HG03108 (cell line): ENCODE measurements at regions not wholly inside any gene's neighbourhood (a gene's known extent, or its start where the extent isn't known, plus 50 kb on each side); places are given as distances from the start of the nearest gene placed in this dataset.

Experiments used
- ATAC-seq: cut with Tn5 transposase; IDR thresholded peaks from one replicate; pipeline ENCODE4 v1.9.1; 2021; ENCODE audit warnings: moderate library complexity; ENCODE audit not compliant: unreplicated experiment

DNA sequence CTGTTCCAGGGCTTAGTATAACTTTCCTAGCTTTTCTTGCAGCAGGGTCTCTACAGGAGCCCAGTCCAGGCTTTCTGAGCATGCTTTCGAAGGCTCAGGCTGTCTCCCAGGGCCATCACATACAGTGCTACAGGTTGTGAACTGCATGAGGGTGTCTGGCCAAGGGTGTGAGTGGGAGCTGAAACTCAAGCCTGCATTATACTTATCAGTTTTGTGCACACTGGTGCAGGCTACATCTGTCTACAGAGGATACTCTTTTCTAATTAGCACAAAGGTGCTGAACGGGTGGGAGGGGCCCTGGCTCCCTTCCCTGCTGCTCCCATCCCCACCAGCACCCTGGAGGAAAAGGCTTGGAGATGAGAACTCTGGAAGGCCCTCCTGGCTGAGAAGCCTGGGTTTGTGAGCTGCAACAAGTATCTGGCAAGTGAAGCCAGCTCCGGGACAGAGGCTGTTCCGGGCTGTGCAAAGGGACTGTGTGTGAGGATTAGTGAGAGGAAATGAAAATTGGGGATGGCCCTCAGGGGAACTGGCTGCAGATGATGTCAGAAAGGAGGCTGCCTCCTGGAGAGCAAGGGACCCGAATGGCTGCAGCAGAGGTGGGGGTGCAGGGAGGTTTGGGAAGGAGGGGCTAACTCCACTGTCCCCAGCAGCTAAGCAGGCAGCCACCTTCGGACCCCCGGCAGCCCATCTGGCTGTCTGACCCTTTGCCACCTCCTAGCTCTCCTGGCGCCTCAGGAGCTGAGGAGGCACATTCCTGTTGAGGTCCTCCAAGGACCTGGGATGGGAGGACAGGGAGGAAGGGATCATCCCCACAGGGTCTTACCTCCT, 68.5 kb downstream of the EFNB1 start:
- ATAC-seq = no peak

DNA sequence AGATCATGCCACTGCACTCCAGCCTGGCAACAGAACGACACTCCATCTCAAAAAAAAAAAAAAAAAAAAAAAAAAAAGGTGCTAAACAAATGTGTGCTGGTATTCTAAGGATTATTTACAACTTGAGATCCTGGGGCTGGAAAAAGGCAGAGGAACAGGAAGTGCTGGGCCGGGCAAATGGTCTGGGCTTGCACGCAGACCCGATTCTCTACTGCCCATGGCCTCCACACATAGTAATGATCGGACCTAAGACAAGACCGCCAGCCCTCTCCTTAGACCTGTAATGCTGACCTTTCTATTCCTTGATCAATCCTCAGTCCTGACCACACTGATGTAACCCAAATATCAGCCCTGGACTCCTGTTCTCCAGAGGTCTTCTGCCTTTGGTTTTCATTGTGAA, 67.8 kb downstream of the EFNB1 start:
- no peak for ATAC-seq

- ATAC-seq = no peak
Measured at GRCh38 chrX:68895778-68896177, 67.0 kb downstream of the EFNB1 start.

DNA sequence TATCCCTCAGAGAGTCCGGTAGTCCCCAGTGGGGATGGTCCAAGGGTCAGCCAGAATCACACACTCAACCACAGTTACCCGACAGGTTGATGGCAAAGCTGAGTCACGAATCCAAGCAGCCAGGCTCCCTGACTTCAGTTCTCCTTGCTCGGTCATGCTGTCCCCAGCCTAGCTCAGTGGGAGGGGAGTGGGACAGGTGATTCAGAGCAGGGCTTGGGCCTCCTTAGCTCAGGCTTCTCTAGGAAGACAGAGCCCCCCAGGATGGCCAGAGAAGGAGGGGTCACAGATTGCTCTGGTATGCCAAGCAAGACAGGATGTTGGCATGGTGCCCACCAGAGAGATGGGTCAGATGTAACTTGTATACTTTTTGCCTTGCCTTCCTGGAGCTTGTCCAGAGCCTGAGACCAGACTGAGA, 66.5 kb downstream of the EFNB1 start:
- ATAC-seq = no peak

DNA sequence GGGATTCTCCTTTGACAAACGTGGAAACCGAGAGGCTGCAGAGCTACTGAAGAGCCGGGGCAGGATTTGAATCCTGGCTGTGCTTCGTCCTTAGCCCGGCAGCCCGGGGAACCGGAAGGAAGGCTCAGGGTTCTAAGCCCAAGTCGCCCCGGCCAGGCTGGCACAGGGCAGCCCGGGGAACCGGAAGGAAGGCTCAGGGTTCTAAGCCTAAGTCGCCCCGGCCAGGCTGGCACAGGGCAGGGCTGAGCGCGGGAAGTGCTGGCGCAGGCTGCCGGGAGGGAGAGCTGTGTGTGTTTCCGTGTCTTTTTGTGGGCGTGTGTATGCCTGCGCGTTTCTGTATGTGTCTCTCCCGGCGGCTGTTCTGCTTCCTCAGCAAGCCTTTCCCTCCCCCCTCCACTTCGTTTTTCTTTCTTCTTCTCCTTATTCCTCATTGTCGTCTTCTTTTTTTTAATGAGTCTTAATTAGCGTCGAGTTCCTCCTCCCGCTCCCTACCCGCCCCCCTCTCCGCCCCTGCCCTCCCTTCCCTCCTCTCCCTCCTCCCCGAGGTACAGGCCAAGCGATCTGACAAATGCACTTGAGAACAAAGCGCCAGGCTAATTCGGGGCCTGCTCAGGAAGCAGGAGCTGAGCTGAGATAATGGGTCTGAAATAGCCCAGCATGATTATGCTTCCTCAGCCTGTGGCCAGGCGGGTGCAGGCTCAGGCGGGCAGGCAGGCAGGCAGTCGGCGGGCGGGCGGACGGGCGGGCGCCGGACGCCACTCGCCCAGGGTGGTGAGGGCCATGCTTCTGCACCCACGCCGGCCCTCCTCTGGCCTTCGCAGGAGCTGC, 65.9 kb downstream of the EFNB1 start:
- no peak for ATAC-seq

- ATAC-seq = no peak
Measured at GRCh38 chrX:68894142-68894512, 65.3 kb downstream of the EFNB1 start.

GRCh38 chrX:68892651-68893050, 63.8 kb downstream of the EFNB1 start:
- no peak for ATAC-seq

DNA sequence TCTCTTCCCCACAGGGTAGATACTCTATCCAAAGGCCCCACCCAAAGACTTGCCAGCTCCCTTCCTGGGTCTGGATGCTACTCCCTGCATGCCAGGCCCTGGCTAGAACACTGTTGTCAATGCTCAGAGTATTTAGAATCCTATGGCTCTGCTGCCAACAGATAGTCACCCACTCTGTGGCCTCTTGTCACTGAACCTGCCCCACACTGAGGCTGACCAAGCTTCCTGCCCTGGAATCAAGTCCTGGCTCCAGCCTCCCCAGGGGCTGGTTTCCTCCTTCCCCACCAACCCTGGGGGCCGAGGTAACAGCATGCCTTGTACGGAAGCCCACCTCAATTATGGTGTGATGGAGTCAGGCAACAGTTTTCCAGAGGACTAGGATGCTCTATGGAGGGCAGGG, 63.3 kb downstream of the EFNB1 start:
- ATAC-seq = no peak
